Sigmoid colon (tissue), 6 donors: ENCODE measurements at regions not wholly inside any gene's neighbourhood (a gene's known extent, or its start where the extent isn't known, plus 50 kb on each side); places are given as distances from the start of the nearest gene placed in this dataset.

ENCODE experiments used
- DNase-seq: peaks from one replicate; pipeline ENCODE4 v3.0.0-alpha.2; 2019
- H3K27ac ChIP-seq, 4 donors: fragments of 200-600 bp; sonication (generic); one replicate each; pipeline ENCODE4 v1.5.1; 2016 to 2019; ENCODE audit warnings: mild to moderate bottlenecking in 1 of 4
- H3K27me3 ChIP-seq, 3 donors: fragments of 200-600 bp; sonication (generic); one replicate each; pipeline ENCODE4 v1.5.1; 2019; ENCODE audit warnings: mild to moderate bottlenecking in 1 of 3
- H3K36me3 ChIP-seq, 4 donors: fragments of 200-600 bp; sonication (generic); one replicate each; pipeline ENCODE4 v1.5.1; 2016 to 2019
- H3K4me1 ChIP-seq, 4 donors: fragments of 200-600 bp; sonication (generic); one replicate each; pipeline ENCODE4 v1.5.1; 2017 to 2019
- H3K4me3 ChIP-seq, 4 donors: fragments of 200-600 bp; sonication (generic); one replicate each; pipeline ENCODE4 v1.5.1; 2017 to 2019; ENCODE audit warnings: mild to moderate bottlenecking in 2 of 4, moderate library complexity in 1 of 4
- H3K9me3 ChIP-seq, 4 donors: fragments of 200-600 bp in 3 of 4; sonication (generic) in 3 of 4; one replicate each; pipeline versions ENCODE4 v1.5.1 to v1.6.1; 2013 to 2019
- EP300 ChIP-seq, 4 donors: sonication (generic); formaldehyde crosslinking; IDR thresholded peaks; one replicate each; pipeline ENCODE4 v1.6.1; 2017; ENCODE audit warnings: antibody characterized with exemption in 4 of 4
- POLR2A ChIP-seq, 2 donors: fragments of 450-650 bp; IDR thresholded peaks; one replicate each; pipeline ENCODE4 v1.6.1; 2016; ENCODE audit warnings: antibody characterized with exemption in 2 of 2, mild to moderate bottlenecking in 2 of 2, moderate library complexity in 2 of 2
- POLR2AphosphoS5 ChIP-seq, 4 donors: sonication (generic); formaldehyde crosslinking; IDR thresholded peaks; one replicate each; pipeline ENCODE4 v1.6.1; 2017; ENCODE audit warnings: antibody characterized with exemption in 4 of 4
- WGBS, 2 donors: extraction: QIAGEN DNeasy Blood & Tissue Kit; methylation state at CpG; one replicate each; pipeline ENCODE4 v1.1.7; 2013; 5-methylcytosine and 5-hydroxymethylcytosine counted together
- intact Hi-C: fragments of 100-400 bp; cut with DNase I; formaldehyde crosslinking; loops from one replicate; pipeline ENCODE4 v1.15.1; 2023
- TF ChIP-seq, protein P1 (sequence below), 4 experiments: fragments of 450-650 bp in 3 of 4; fragments of 200-600 bp in 1 of 4; IDR thresholded peaks; one replicate each; pipeline ENCODE4 v1.5.1; 2016 to 2019; ENCODE audit warnings: antibody characterized with exemption in 4 of 4, mild to moderate bottlenecking in 3 of 4, moderate library complexity in 2 of 4
- donor health status: healthy with polysubstance abuse.
- donor health status: healthy.

- Histone ChIP-seq H3K36me3 (no peaks in the 10 kb centered on the region), H3K4me3 (no peak overlapping the region), H3K27ac (no peak overlapping the region), H3K4me1 (no peaks in the 10 kb centered on the region), H3K27me3 (no peaks in the 10 kb centered on the region), H3K9me3 (no peaks in the 10 kb centered on the region)
- intact Hi-C loops: no loop called here
- DNase-seq: no peak
- WGBS, 2 donors: 77 to 80% methylated on average over 4 of the region's 4 CpGs
- TF ChIP-seq EP300 (IDR thresholded peaks at IDR 0.05) (no peak), POLR2AphosphoS5 (IDR thresholded peaks at IDR 0.05) (no peak), POLR2A (IDR thresholded peaks at IDR 0.05) (no peak)
- TF ChIP-seq, protein P1, sequence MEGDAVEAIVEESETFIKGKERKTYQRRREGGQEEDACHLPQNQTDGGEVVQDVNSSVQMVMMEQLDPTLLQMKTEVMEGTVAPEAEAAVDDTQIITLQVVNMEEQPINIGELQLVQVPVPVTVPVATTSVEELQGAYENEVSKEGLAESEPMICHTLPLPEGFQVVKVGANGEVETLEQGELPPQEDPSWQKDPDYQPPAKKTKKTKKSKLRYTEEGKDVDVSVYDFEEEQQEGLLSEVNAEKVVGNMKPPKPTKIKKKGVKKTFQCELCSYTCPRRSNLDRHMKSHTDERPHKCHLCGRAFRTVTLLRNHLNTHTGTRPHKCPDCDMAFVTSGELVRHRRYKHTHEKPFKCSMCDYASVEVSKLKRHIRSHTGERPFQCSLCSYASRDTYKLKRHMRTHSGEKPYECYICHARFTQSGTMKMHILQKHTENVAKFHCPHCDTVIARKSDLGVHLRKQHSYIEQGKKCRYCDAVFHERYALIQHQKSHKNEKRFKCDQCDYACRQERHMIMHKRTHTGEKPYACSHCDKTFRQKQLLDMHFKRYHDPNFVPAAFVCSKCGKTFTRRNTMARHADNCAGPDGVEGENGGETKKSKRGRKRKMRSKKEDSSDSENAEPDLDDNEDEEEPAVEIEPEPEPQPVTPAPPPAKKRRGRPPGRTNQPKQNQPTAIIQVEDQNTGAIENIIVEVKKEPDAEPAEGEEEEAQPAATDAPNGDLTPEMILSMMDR (IDR thresholded peaks at IDR 0.05): no peak
Observed at GRCh38 chr7:142487124-142487523, 229.3 kb upstream of the PRSS58 start.

DNA sequence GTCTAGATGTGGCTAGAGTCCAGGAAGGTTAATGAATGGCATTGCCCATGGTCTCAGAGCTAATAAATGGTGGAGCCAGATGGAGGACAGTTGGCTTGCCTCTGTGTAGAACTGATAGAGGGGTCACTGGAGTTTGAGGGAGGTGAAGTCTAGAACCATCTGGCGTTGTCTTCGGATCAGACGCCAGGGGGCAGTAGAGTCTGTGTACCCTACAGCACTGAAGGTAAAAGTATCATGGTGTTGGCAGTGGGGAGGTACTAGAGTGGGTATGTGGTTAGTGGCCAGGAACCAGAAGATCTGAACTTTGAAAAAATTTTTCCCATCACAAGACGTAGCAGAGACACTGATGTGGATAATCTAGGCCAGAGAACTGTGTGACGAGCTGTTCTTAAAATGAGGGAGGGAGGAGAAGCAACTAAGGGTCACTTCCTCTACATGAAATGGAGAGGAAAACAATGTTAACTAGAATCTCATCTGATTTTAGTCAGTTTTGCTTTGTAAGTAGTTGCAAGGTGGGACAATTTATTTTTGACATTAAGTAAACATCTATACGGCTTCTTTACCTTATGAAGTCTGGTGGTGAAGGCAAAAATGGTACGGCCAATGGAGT, 227.9 kb upstream of the PRSS58 start:
- no peak for TF ChIP-seq EP300 (IDR thresholded peaks at IDR 0.05)
- no peak for TF ChIP-seq POLR2A (IDR thresholded peaks at IDR 0.05)
- no peak for TF ChIP-seq POLR2AphosphoS5 (IDR thresholded peaks at IDR 0.05)
- TF ChIP-seq, protein P1 (IDR thresholded peaks at IDR 0.05): no peak
- Histone ChIP-seq H3K4me1 (no peaks in the 10 kb centered on the region), H3K9me3 (no peaks in the 10 kb centered on the region), H3K36me3 (no peaks in the 10 kb centered on the region), H3K27ac (no peak overlapping the region), H3K27me3 (no peaks in the 10 kb centered on the region), H3K4me3 (no peak overlapping the region)
- intact Hi-C loops: no loop called here
- 78 to 85% methylated on average over 7 of the region's 7 CpGs for WGBS, 2 donors
- no peak for DNase-seq

DNA sequence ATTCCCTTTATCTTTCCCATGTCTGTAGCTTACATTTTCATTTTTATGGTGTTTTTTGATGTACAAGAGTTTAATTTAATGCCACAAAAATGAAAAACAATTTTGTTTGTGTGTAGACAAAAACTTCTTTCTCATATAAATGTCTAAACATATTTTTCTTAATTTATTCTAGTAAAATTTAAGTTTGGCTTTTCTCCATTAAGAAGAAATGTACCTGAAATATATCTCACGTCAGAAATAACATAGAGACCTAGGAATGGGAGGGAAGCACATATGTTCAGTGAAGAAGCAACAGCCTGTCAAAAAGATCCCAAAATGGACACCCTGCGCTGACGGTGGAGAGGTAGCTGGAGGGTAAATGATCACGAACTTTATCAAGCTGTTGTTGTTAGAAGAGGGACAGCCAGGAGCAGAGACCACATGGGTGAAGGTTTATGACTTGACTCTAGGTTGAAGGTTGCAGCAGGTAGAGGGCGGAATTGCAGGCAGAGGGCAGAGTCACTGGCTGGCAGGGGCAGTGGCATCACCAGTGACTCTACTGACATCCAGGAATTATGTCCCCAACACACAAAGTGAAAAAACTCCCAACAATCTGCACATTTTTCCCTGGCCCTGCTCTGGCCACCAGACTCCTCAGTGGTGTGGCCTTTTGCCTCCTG, 225.9 kb upstream of the PRSS58 start:
- no peak overlapping the region for H3K27ac ChIP-seq
- no peaks in the 10 kb centered on the region for H3K27me3 ChIP-seq
- intact Hi-C loops: no loop called here
- H3K4me3 ChIP-seq: no peak overlapping the region
- H3K36me3 ChIP-seq: no peaks in the 10 kb centered on the region
- TF ChIP-seq EP300 (IDR thresholded peaks at IDR 0.05) (no peak), POLR2A (IDR thresholded peaks at IDR 0.05) (no peak), POLR2AphosphoS5 (IDR thresholded peaks at IDR 0.05) (no peak)
- TF ChIP-seq, protein P1 (IDR thresholded peaks at IDR 0.05): no peak
- no peaks in the 10 kb centered on the region for H3K9me3 ChIP-seq
- no peaks in the 10 kb centered on the region for H3K4me1 ChIP-seq
- DNase-seq: no peak
- 37 to 74% methylated on average over 5 of the region's 5 CpGs for WGBS, 2 donors

DNA sequence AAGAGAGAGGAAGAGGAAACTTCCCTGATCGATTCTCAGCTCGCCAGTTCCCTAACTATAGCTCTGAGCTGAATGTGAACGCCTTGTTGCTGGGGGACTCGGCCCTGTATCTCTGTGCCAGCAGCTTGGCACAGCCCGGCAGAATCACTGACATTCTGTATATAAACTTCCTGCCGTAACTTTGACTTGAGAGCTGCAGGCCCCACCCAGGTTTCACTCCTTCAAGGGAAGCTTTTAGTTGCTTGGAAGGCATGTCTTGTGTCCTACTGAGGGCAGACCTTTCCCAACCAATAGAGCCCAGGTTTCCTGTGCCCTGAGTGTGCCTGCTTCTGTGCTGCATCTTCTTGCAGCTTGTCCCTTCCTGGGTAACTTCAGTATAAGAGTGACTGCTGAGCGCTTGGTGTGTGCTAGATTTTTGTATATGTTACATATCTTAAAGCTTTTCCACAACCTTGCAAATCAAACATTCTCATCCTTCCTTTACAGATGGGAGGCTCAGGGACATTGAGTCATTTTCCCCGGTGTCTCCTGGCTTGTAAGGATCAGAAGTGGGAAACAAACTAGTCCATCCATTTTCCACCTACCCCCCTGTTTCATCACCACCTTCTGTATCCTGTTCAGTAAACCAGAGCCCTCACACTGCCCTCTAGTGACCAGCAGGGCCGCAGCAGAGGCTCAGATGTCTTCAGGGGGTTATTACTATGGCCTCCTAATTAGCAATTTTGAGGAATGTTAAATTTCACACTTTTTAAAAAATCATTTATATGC, 225.2 kb upstream of the PRSS58 start:
- DNase-seq: no peak
- H3K4me3 ChIP-seq: no peak overlapping the region
- H3K27ac ChIP-seq: no peak overlapping the region
- no peaks in the 10 kb centered on the region for H3K9me3 ChIP-seq
- H3K36me3 ChIP-seq: no peaks in the 10 kb centered on the region
- no peaks in the 10 kb centered on the region for H3K27me3 ChIP-seq
- TF ChIP-seq POLR2AphosphoS5 (IDR thresholded peaks at IDR 0.05) (no peak), EP300 (IDR thresholded peaks at IDR 0.05) (no peak)
- TF ChIP-seq, protein P1 (IDR thresholded peaks at IDR 0.05): peak in 2 of 4 experiments; percentile 24 to 47
- peaks cover 0 to 3% (median 0%) of the 10 kb centered on the region in 4 donors for H3K4me1 ChIP-seq
- 20 to 30% methylated on average over 9 of the region's 9 CpGs for WGBS, 2 donors
- intact Hi-C loops: no loop called here
